KG1 (cell line): ENCODE measurements at regions not wholly inside any gene's neighbourhood (a gene's known extent, or its start where the extent isn't known, plus 50 kb on each side); places are given as distances from the start of the nearest gene placed in this dataset.

Experiments
- DNase-seq: peaks from one replicate; lab custom pipeline; 2025; lab: John Stamatoyannopoulos, UW

GRCh38 chr17:79218825-79219200, 144.2 kb downstream of the ENGASE start:
- no peak for DNase-seq

GRCh38 chr17:79218175-79218824, 143.7 kb downstream of the ENGASE start:
- DNase-seq = no peak

- no peak for DNase-seq
Observed at GRCh38 chr17:79217473-79218135, 143.0 kb downstream of the ENGASE start.

GRCh38 chr17:79216826-79217225, 142.2 kb downstream of the ENGASE start:
- no peak for DNase-seq

- no peak for DNase-seq
Observed at GRCh38 chr17:79216391-79216790, 141.8 kb downstream of the ENGASE start.

GRCh38 chr17:79215631-79216030, 141.0 kb downstream of the ENGASE start:
- no peak for DNase-seq

GRCh38 chr17:79214940-79215604, 140.4 kb downstream of the ENGASE start:
- DNase-seq = no peak

- DNase-seq = no peak
Observed at GRCh38 chr17:79214459-79214858, 139.8 kb downstream of the ENGASE start.

- no peak for DNase-seq
Observed at GRCh38 chr17:79213305-79213704, 138.7 kb downstream of the ENGASE start.

- no peak for DNase-seq
Observed at GRCh38 chr17:79212149-79213087, 137.8 kb downstream of the ENGASE start.

- DNase-seq = no peak
Observed at GRCh38 chr17:79211061-79211770, 136.6 kb downstream of the ENGASE start.

- DNase-seq = no peak
Observed at GRCh38 chr17:79210638-79211037, 136.0 kb downstream of the ENGASE start.

GRCh38 chr17:79207960-79208359, 133.3 kb downstream of the ENGASE start:
- no peak for DNase-seq

- no peak for DNase-seq
Observed at GRCh38 chr17:79205688-79206205, 131.1 kb downstream of the ENGASE start.

- no peak for DNase-seq
Observed at GRCh38 chr17:79204261-79204660, 129.6 kb downstream of the ENGASE start.

GRCh38 chr17:79203657-79204056, 129.0 kb downstream of the ENGASE start:
- DNase-seq = no peak

GRCh38 chr17:79203016-79203415, 128.4 kb downstream of the ENGASE start:
- DNase-seq = no peak

GRCh38 chr17:79202480-79202879, 127.9 kb downstream of the ENGASE start:
- DNase-seq = no peak

- DNase-seq = no peak
Observed at GRCh38 chr17:79201536-79202227, 127.1 kb downstream of the ENGASE start.

GRCh38 chr17:79201119-79201518, 126.5 kb downstream of the ENGASE start:
- DNase-seq = no peak

GRCh38 chr17:79196913-79197312, 122.3 kb downstream of the ENGASE start:
- no peak for DNase-seq
